HFF-Myc (cell line): ENCODE measurements at regions not wholly inside any gene's neighbourhood (a gene's known extent, or its start where the extent isn't known, plus 50 kb on each side); places are given as distances from the start of the nearest gene placed in this dataset.
A peak's percentile ranks its signal among the peaks of the same experiment; 100 is the strongest.

Experiments used
- DNase-seq: peaks from one replicate; pipeline ENCODE4 v3.0.0-alpha.2; 2011; ENCODE audit warnings: low read depth; ENCODE audit errors: extremely low read depth
- H3K4me3 ChIP-seq: replicated peaks from 2 replicates; pipeline ENCODE4 v1.5.1; 2011; ENCODE audit warnings: low read depth, mild to moderate bottlenecking, control low read depth, low read length
- TF ChIP-seq, protein P1 (sequence below): IDR thresholded peaks from 2 replicates; pipeline ENCODE4 v1.5.1; 2012; ENCODE audit warnings: mild to moderate bottlenecking, low read depth, low read length, control low read depth; ENCODE audit errors: missing control alignments

DNA sequence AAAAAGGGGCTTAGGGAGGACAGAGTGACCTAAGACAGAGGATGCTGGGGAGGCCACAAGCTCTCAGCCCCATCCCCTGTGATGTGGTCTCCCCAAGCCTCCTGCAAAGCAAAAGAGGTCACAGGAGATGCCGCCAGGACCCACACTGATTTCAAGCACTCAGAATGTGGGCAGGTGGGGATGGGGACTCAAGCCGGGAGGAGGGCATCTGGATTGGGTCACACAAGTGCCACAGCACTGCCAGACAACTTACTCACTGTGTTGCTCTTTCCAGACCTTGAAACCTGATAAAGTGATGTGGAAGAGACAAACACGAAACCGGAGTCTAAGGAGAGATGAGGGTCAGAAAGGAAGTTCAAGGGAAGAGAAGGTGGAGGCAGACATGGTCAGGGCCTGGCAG lies 95.7 kb downstream of the TTC32 start:
- no peak for DNase-seq
- TF ChIP-seq, protein P1, sequence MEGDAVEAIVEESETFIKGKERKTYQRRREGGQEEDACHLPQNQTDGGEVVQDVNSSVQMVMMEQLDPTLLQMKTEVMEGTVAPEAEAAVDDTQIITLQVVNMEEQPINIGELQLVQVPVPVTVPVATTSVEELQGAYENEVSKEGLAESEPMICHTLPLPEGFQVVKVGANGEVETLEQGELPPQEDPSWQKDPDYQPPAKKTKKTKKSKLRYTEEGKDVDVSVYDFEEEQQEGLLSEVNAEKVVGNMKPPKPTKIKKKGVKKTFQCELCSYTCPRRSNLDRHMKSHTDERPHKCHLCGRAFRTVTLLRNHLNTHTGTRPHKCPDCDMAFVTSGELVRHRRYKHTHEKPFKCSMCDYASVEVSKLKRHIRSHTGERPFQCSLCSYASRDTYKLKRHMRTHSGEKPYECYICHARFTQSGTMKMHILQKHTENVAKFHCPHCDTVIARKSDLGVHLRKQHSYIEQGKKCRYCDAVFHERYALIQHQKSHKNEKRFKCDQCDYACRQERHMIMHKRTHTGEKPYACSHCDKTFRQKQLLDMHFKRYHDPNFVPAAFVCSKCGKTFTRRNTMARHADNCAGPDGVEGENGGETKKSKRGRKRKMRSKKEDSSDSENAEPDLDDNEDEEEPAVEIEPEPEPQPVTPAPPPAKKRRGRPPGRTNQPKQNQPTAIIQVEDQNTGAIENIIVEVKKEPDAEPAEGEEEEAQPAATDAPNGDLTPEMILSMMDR, result no peak
- H3K4me3 ChIP-seq, result no peak overlapping the region

- no peak for DNase-seq
- H3K4me3 ChIP-seq, result no peak overlapping the region
- TF ChIP-seq, protein P1, result no peak
Measured at GRCh38 chr2:19805266-19805665, 96.5 kb downstream of the TTC32 start.

GRCh38 chr2:19804639-19805260 lies 97.0 kb downstream of the TTC32 start:
- TF ChIP-seq, protein P1, result no peak
- DNase-seq, result no peak

DNA sequence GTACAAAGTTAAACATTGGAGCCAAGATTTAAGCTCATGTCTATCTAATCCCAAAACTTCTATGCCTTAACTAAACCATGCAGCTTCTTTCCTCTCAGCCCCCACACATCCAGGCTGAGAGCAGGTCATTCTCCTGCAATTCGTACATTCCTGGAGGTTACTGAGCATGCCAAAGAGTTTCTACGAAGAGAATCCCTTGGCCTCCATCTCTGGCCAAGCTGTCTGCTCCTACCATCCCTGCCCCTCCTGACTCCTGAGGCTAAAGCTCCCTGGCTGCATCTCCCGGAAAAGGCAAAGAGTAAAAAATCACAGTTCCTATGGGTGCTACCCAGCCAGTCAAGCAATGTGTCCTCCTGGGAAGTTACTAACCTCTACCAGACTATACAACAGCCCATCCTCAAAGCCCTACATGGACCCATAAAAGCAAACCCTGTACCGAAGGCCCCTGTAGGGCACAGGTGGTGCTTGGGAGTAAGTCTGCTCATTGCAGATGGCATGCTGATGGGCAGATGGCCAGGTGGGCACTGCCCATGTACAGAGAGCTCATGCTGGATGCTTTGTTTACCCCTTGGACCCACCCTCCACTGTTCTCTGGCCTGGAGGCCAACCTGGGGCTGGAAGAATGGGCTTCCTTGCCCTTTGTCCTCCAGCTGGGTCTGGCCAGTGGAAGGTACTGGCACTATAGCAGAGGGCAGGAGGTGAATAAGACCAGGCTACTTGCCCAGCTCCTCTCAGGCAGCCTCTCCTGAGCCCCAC lies 99.5 kb downstream of the TTC32 start:
- TF ChIP-seq, protein P1, result no peak
- no peak for DNase-seq
- no peak overlapping the region for H3K4me3 ChIP-seq

More at GRCh38 chr2:19804639-19805260, 97.0 kb downstream of the TTC32 start:
- no peak overlapping the region for H3K4me3 ChIP-seq

GRCh38 chr2:19801367-19802080 lies 100.3 kb downstream of the TTC32 start:
- TF ChIP-seq, protein P1, result no peak
- DNase-seq, result peak; percentile 91
- no peak overlapping the region for H3K4me3 ChIP-seq

GRCh38 chr2:19800796-19801195 lies 101.0 kb downstream of the TTC32 start:
- TF ChIP-seq, protein P1, result no peak
- H3K4me3 ChIP-seq, result no peak overlapping the region
- no peak for DNase-seq
